GM18505 (cell line): ENCODE measurements at regions not wholly inside any gene's neighbourhood (a gene's known extent, or its start where the extent isn't known, plus 50 kb on each side); places are given as distances from the start of the nearest gene placed in this dataset.
A peak's percentile ranks its signal among the peaks of the same experiment; 100 is the strongest.

Experiments used
- ATAC-seq: cut with Tn5 transposase; IDR thresholded peaks from one replicate; pipeline ENCODE4 v1.9.1; 2021; ENCODE audit not compliant: unreplicated experiment
- POLR2A ChIP-seq: IDR thresholded peaks from 4 replicates; pipeline ENCODE4 v1.6.1; 2011; ENCODE audit warnings: borderline replicate concordance; ENCODE audit not compliant: insufficient read depth, insufficient read length; ENCODE audit errors: extremely low read depth

- ATAC-seq = no peak
- TF ChIP-seq POLR2A = no peak
Observed at GRCh38 chr4:140251571-140251970, 97.6 kb upstream of the MAML3 start.

- ATAC-seq = no peak
- TF ChIP-seq POLR2A = no peak
Observed at GRCh38 chr4:140250989-140251552, 97.1 kb upstream of the MAML3 start.

- TF ChIP-seq POLR2A = no peak
- no peak for ATAC-seq
Observed at GRCh38 chr4:140249351-140249750, 95.4 kb upstream of the MAML3 start.

GRCh38 chr4:140247237-140247636, 93.3 kb upstream of the MAML3 start:
- no peak for ATAC-seq
- no peak for TF ChIP-seq POLR2A

- TF ChIP-seq POLR2A = no peak
- ATAC-seq = no peak
Observed at GRCh38 chr4:140246216-140246615, 92.2 kb upstream of the MAML3 start.

GRCh38 chr4:140244328-140244727, 90.3 kb upstream of the MAML3 start:
- no peak for ATAC-seq
- no peak for TF ChIP-seq POLR2A

GRCh38 chr4:140243278-140243753, 89.3 kb upstream of the MAML3 start:
- ATAC-seq = peak; percentile 78
- TF ChIP-seq POLR2A = no peak

GRCh38 chr4:140242357-140243277, 88.6 kb upstream of the MAML3 start:
- TF ChIP-seq POLR2A = no peak
- ATAC-seq = peak; percentile 65

- ATAC-seq = no peak
- TF ChIP-seq POLR2A = no peak
Observed at GRCh38 chr4:140240237-140240636, 86.3 kb upstream of the MAML3 start.

- ATAC-seq = no peak
- no peak for TF ChIP-seq POLR2A
Observed at GRCh38 chr4:140239311-140239710, 85.3 kb upstream of the MAML3 start.

GRCh38 chr4:140238351-140239056, 84.5 kb upstream of the MAML3 start:
- no peak for TF ChIP-seq POLR2A
- ATAC-seq = no peak

GRCh38 chr4:140237616-140238350, 83.8 kb upstream of the MAML3 start:
- no peak for TF ChIP-seq POLR2A
- ATAC-seq = no peak

GRCh38 chr4:140236654-140237169, 82.7 kb upstream of the MAML3 start:
- no peak for ATAC-seq
- TF ChIP-seq POLR2A = no peak

GRCh38 chr4:140234697-140235060, 80.7 kb upstream of the MAML3 start:
- no peak for TF ChIP-seq POLR2A
- no peak for ATAC-seq
